A549 (cell line): ENCODE measurements at regions not wholly inside any gene's neighbourhood (a gene's known extent, or its start where the extent isn't known, plus 50 kb on each side); places are given as distances from the start of the nearest gene placed in this dataset.

ENCODE experiments used
- CHD4 ChIP-seq: fragments of 200-600 bp; sonication (generic); IDR thresholded peaks from 2 replicates; pipeline ENCODE4 v1.6.1; 2016; ENCODE audit warnings: antibody characterized with exemption, mild to moderate bottlenecking, borderline replicate concordance
- FOSB ChIP-seq: fragments of 250-450 bp; sonication (Bioruptor Pico); IDR thresholded peaks from 2 replicates; pipeline ENCODE4 v1.5.0; 2020; ENCODE audit warnings: mild to moderate bottlenecking, moderate library complexity
- HOXA7 ChIP-seq: fragments of 250-450 bp; sonication (Bioruptor Pico); IDR thresholded peaks from 2 replicates; pipeline ENCODE4 v1.5.0; 2020; ENCODE audit warnings: mild to moderate bottlenecking, moderate library complexity
- JUN ChIP-seq, 2 experiments: fragments of >200 bp; sonication (Bioruptor Twin); formaldehyde crosslinking; IDR thresholded peaks; 2 replicates in 1 of 2; 3 replicates in 1 of 2; pipeline ENCODE4 v1.6.1; 2016 to 2017
- JUNB ChIP-seq: fragments of >200 bp; sonication (Bioruptor Twin); formaldehyde crosslinking; IDR thresholded peaks from 2 replicates; pipeline ENCODE4 v1.6.1; 2016
- KDM1A ChIP-seq: fragments of 200-600 bp; sonication (generic); IDR thresholded peaks from 2 replicates; pipeline ENCODE4 v1.6.1; 2016; ENCODE audit warnings: low read depth, mild to moderate bottlenecking
- MAFK ChIP-seq: fragments of 450-650 bp; IDR thresholded peaks from 2 replicates; pipeline ENCODE4 v1.6.1; 2014; ENCODE audit not compliant: partially characterized antibody
- PHF8 ChIP-seq: fragments of 200-600 bp; sonication (generic); IDR thresholded peaks from 2 replicates; pipeline ENCODE4 v1.6.1; 2016; ENCODE audit warnings: low read depth, mild to moderate bottlenecking, antibody characterized with exemption, moderate library complexity, borderline replicate concordance
- POLR2A ChIP-seq: IDR thresholded peaks from 2 replicates; pipeline ENCODE4 v1.6.1; 2012; ENCODE audit warnings: mild to moderate bottlenecking, low read length
- SMC3 ChIP-seq: fragments of >200 bp; sonication (Bioruptor Twin); formaldehyde crosslinking; IDR thresholded peaks from 3 replicates; pipeline ENCODE4 v1.6.1; 2018; ENCODE audit warnings: inconsistent platforms
- ZFP36 ChIP-seq: fragments of 450-650 bp; IDR thresholded peaks from 2 replicates; pipeline ENCODE4 v1.6.1; 2014; ENCODE audit warnings: borderline replicate concordance; ENCODE audit not compliant: partially characterized antibody
- TF ChIP-seq, protein P1 (sequence below): fragments of >200 bp; sonication (Bioruptor Twin); formaldehyde crosslinking; IDR thresholded peaks from 3 replicates; pipeline ENCODE4 v1.5.1; 2016
- TF ChIP-seq, protein P2 (sequence below): fragments of 450-650 bp; IDR thresholded peaks from 2 replicates; pipeline ENCODE4 v1.6.1; 2014; ENCODE audit warnings: antibody characterized with exemption
- TF ChIP-seq, protein P3 (sequence below): fragments of 250-450 bp; sonication (Bioruptor Pico); IDR thresholded peaks from 2 replicates; pipeline ENCODE4 v1.5.0; 2021; ENCODE audit warnings: mild to moderate bottlenecking, moderate library complexity, borderline replicate concordance

- TF ChIP-seq, protein P1, sequence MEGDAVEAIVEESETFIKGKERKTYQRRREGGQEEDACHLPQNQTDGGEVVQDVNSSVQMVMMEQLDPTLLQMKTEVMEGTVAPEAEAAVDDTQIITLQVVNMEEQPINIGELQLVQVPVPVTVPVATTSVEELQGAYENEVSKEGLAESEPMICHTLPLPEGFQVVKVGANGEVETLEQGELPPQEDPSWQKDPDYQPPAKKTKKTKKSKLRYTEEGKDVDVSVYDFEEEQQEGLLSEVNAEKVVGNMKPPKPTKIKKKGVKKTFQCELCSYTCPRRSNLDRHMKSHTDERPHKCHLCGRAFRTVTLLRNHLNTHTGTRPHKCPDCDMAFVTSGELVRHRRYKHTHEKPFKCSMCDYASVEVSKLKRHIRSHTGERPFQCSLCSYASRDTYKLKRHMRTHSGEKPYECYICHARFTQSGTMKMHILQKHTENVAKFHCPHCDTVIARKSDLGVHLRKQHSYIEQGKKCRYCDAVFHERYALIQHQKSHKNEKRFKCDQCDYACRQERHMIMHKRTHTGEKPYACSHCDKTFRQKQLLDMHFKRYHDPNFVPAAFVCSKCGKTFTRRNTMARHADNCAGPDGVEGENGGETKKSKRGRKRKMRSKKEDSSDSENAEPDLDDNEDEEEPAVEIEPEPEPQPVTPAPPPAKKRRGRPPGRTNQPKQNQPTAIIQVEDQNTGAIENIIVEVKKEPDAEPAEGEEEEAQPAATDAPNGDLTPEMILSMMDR, result no peak
- TF ChIP-seq ZFP36 (no peak), POLR2A (no peak), FOSB (no peak), SMC3 (no peak), JUN (IDR thresholded peaks at IDR 0.05) (no peak), JUNB (no peak), PHF8 (no peak), KDM1A (no peak), MAFK (no peak), CHD4 (no peak), HOXA7 (CRISPR knock-in tag) (no peak)
- TF ChIP-seq, protein P2, sequence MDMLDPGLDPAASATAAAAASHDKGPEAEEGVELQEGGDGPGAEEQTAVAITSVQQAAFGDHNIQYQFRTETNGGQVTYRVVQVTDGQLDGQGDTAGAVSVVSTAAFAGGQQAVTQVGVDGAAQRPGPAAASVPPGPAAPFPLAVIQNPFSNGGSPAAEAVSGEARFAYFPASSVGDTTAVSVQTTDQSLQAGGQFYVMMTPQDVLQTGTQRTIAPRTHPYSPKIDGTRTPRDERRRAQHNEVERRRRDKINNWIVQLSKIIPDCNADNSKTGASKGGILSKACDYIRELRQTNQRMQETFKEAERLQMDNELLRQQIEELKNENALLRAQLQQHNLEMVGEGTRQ, result no peak
- TF ChIP-seq, protein P3, sequence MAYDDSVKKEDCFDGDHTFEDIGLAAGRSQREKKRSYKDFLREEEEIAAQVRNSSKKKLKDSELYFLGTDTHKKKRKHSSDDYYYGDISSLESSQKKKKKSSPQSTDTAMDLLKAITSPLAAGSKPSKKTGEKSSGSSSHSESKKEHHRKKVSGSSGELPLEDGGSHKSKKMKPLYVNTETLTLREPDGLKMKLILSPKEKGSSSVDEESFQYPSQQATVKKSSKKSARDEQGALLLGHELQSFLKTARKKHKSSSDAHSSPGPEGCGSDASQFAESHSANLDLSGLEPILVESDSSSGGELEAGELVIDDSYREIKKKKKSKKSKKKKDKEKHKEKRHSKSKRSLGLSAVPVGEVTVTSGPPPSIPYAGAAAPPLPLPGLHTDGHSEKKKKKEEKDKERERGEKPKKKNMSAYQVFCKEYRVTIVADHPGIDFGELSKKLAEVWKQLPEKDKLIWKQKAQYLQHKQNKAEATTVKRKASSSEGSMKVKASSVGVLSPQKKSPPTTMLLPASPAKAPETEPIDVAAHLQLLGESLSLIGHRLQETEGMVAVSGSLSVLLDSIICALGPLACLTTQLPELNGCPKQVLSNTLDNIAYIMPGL (CRISPR knock-in tag), result no peak
Observed at GRCh38 chr4:79842162-79842561, 230.9 kb downstream of the ANTXR2 start.
